Urinary bladder (tissue), 3 donors: ENCODE measurements at regions not wholly inside any gene's neighbourhood (a gene's known extent, or its start where the extent isn't known, plus 50 kb on each side); places are given as distances from the start of the nearest gene placed in this dataset.

ENCODE experiments used
- DNase-seq: peaks from one replicate; pipeline ENCODE4 v3.0.0-alpha.2; 2015; ENCODE audit errors: extremely low spot score
- H3K27ac ChIP-seq: one replicate; pipeline ENCODE4 v1.5.1; 2013; ENCODE audit warnings: low read depth, mild to moderate bottlenecking, moderate library complexity
- H3K36me3 ChIP-seq: one replicate; pipeline ENCODE4 v1.6.1; 2013; ENCODE audit warnings: mild to moderate bottlenecking, moderate library complexity; ENCODE audit not compliant: insufficient read depth
- H3K4me1 ChIP-seq: one replicate; pipeline ENCODE4 v1.6.1; 2013; ENCODE audit warnings: mild to moderate bottlenecking, moderate library complexity; ENCODE audit not compliant: insufficient read depth
- H3K4me3 ChIP-seq: one replicate; pipeline ENCODE4 v1.5.1; 2013; ENCODE audit warnings: low read depth, low read length
- WGBS: extraction: QIAGEN DNeasy Blood & Tissue Kit; methylation state at CpG from one replicate; pipeline ENCODE4 v1.1.7; 2013; 5-methylcytosine and 5-hydroxymethylcytosine counted together
- donor health status: healthy with polysubstance abuse.
- donor health status: healthy.

GRCh38 chr9:81506941-81507864, 182.1 kb downstream of the TLE1 start:
- Histone ChIP-seq H3K4me3 (no peak overlapping the region), H3K4me1 (no peaks in the 10 kb centered on the region), H3K27ac (no peak overlapping the region), H3K36me3 (no peaks in the 10 kb centered on the region)
- DNase-seq = no peak
- 97% methylated on average over 32 of the region's 32 CpGs for WGBS

GRCh38 chr9:81499594-81499993, 189.8 kb downstream of the TLE1 start:
- no peak for DNase-seq
- Histone ChIP-seq H3K27ac (no peak overlapping the region), H3K36me3 (no peaks in the 10 kb centered on the region), H3K4me1 (no peaks in the 10 kb centered on the region), H3K4me3 (no peak overlapping the region)
- 60% methylated on average over 2 of the region's 2 CpGs for WGBS

- no peak overlapping the region for H3K27ac ChIP-seq
- WGBS = 16% methylated on average over 6 of the region's 6 CpGs
- peak; percentile 23 for DNase-seq
- no peak overlapping the region for H3K4me3 ChIP-seq
- no peaks in the 10 kb centered on the region for H3K4me1 ChIP-seq
- no peaks in the 10 kb centered on the region for H3K36me3 ChIP-seq
Observed at GRCh38 chr9:81499021-81499454, 190.3 kb downstream of the TLE1 start.

GRCh38 chr9:81498576-81498975, 190.8 kb downstream of the TLE1 start:
- H3K36me3 ChIP-seq = no peaks in the 10 kb centered on the region
- DNase-seq = no peak
- no peaks in the 10 kb centered on the region for H3K4me1 ChIP-seq
- no peak overlapping the region for H3K27ac ChIP-seq
- WGBS = 26% methylated on average over 5 of the region's 5 CpGs
- H3K4me3 ChIP-seq = no peak overlapping the region

GRCh38 chr9:81497091-81497490, 192.3 kb downstream of the TLE1 start:
- no peak overlapping the region for H3K27ac ChIP-seq

GRCh38 chr9:81492710-81493447, 196.5 kb downstream of the TLE1 start:
- Histone ChIP-seq H3K27ac (no peak overlapping the region), H3K4me3 (no peak overlapping the region), H3K36me3 (no peaks in the 10 kb centered on the region), H3K4me1 (no peaks in the 10 kb centered on the region)
- DNase-seq = no peak
- WGBS = 31% methylated on average over 1 of the region's 1 CpG

More at GRCh38 chr9:81497091-81497490, 192.3 kb downstream of the TLE1 start:
- DNase-seq = no peak
- 33% methylated on average over 1 of the region's 1 CpG for WGBS
- Histone ChIP-seq H3K36me3 (no peaks in the 10 kb centered on the region), H3K4me1 (no peaks in the 10 kb centered on the region), H3K4me3 (no peak overlapping the region)

- Histone ChIP-seq H3K4me3 (no peak overlapping the region), H3K27ac (no peak overlapping the region), H3K36me3 (no peaks in the 10 kb centered on the region), H3K4me1 (no peaks in the 10 kb centered on the region)
- 98% methylated on average over 5 of the region's 5 CpGs for WGBS
- no peak for DNase-seq
Observed at GRCh38 chr9:81490605-81491331, 198.6 kb downstream of the TLE1 start.

GRCh38 chr9:81489046-81489445, 200.3 kb downstream of the TLE1 start:
- H3K4me1 ChIP-seq = no peaks in the 10 kb centered on the region
- no peak for DNase-seq
- H3K36me3 ChIP-seq = no peaks in the 10 kb centered on the region
- 92% methylated on average over 1 of the region's 1 CpG for WGBS
- no peak overlapping the region for H3K27ac ChIP-seq
- H3K4me3 ChIP-seq = no peak overlapping the region

- Histone ChIP-seq H3K4me3 (no peak overlapping the region), H3K4me1 (no peaks in the 10 kb centered on the region), H3K36me3 (no peaks in the 10 kb centered on the region), H3K27ac (no peak overlapping the region)
- 86% methylated on average over 6 of the region's 6 CpGs for WGBS
- no peak for DNase-seq
Observed at GRCh38 chr9:81480828-81481604, 208.3 kb downstream of the TLE1 start.

- no peak for DNase-seq
- Histone ChIP-seq H3K4me3 (no peak overlapping the region), H3K4me1 (no peaks in the 10 kb centered on the region), H3K27ac (no peak overlapping the region), H3K36me3 (no peaks in the 10 kb centered on the region)
- WGBS = 81% methylated on average over 2 of the region's 2 CpGs
Observed at GRCh38 chr9:81479573-81479972, 209.8 kb downstream of the TLE1 start.

GRCh38 chr9:81477669-81478068, 211.7 kb downstream of the TLE1 start:
- no peaks in the 10 kb centered on the region for H3K36me3 ChIP-seq
- WGBS = 90% methylated on average over 2 of the region's 2 CpGs
- no peak overlapping the region for H3K4me3 ChIP-seq
- H3K4me1 ChIP-seq = no peaks in the 10 kb centered on the region
- H3K27ac ChIP-seq = no peak overlapping the region
- no peak for DNase-seq

GRCh38 chr9:81476813-81477490, 212.4 kb downstream of the TLE1 start:
- Histone ChIP-seq H3K4me1 (no peaks in the 10 kb centered on the region), H3K36me3 (no peaks in the 10 kb centered on the region), H3K4me3 (no peak overlapping the region), H3K27ac (no peak overlapping the region)
- 98% methylated on average over 6 of the region's 6 CpGs for WGBS
- DNase-seq = no peak
